ENCODE measurements at regions not wholly inside any gene's neighbourhood (a gene's known extent, or its start where the extent isn't known, plus 50 kb on each side); places are given as distances from the start of the nearest gene placed in this dataset.

DNA sequence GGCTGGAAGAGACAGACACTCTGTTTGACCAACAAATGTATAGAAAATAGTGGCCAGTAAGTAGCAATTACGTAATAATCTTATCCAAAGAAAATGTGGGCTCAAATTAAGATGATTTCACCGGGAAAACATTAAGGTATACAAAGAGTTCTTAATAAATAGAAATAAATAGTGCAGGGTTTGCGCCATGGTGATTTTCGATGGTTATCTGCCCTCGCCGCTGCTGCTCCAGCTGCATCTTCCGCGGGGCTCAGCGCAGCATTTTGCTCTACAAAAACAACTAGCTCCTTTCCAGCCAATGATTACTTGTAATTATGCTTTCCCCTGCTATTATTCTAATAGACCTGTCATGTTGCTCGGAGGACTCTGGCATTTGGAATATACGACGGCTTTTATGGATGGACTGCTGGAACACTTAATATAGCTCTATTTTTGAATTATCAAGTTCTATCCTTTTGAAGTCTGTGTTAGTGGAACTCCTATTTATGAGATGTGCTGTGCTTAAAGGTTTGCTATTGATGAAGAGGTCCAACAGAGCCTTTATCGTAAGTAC is 103.8 kb downstream of the BUB3 start:
- no peaks in the 10 kb centered on the region for H3K79me1 ChIP-seq (ENCODE audit: low read depth, low read length)
- H3K27me3 ChIP-seq (replicated peaks in 1 of 4; ENCODE audit: control insufficient read depth in 3 of 4, extremely low read depth in 1 of 4, insufficient read depth in 3 of 4, low read length in 3 of 4) = no peaks in the 10 kb centered on the region
- H2BK5ac ChIP-seq (ENCODE audit: low read depth, low read length) = no peak overlapping the region
- H4K5ac ChIP-seq (ENCODE audit: insufficient read length, low read depth, low read length) = no peak overlapping the region
- H4K91ac ChIP-seq (replicated peaks; ENCODE audit: insufficient read length, low read length) = no peak overlapping the region
- peaks cover 0 to 8% of the 10 kb centered on the region in 2 experiments for H4K20me1 ChIP-seq (replicated peaks in 1 of 2; ENCODE audit: control insufficient read depth in 1 of 2, insufficient read depth in 2 of 2, low read length in 2 of 2)
- peaks cover 17% of the 10 kb centered on the region; the same call in 1 of the 2 replicates for H3K23me2 ChIP-seq (ENCODE audit: low read depth, low read length)
- peaks cover 0 to 7% of the 10 kb centered on the region in 2 experiments; a peak in 1 of 4 replicates for H3K9me3 ChIP-seq (ENCODE audit: insufficient read depth in 2 of 2, low read depth in 1 of 2, low read length in 1 of 2)
- H3K18ac ChIP-seq (ENCODE audit: extremely low read depth, low read length) = no peak overlapping the region
- H3K36me3 ChIP-seq (ENCODE audit: control insufficient read depth in 2 of 4, insufficient read depth in 4 of 4, low read length in 3 of 4) = no peaks in the 10 kb centered on the region; a peak in 2 of 8 replicates
- CTCF ChIA-PET (ENCODE audit: partially characterized antibody) = interaction anchor here (1.4 to 2.7 kb wide), 4 partner anchors 10 to 20 kb away, joined by 5 to 11 read pairs (median 7); no protein-coding TSS in a partner anchor
- 90% methylated on average over 13 of the region's 13 CpGs; no CpG with 5 or more reads in 1 of the 2 experiments for WGBS, 2 experiments (ENCODE audit: extremely low coverage in 1 of 2, insufficient coverage in 1 of 2, insufficient read length in 1 of 2, insufficient replicate concordance in 2 of 2, low coverage in 1 of 2, low lambda C conversion rate in 2 of 2, missing lambda C conversion rate in 1 of 2)
- no peak for TF ChIP-seq CEBPB (IDR thresholded peaks at IDR 0.05; ENCODE audit: low read depth, low read length)
- no peak for TF ChIP-seq TBP (IDR thresholded peaks at IDR 0.05; ENCODE audit: low read depth, low read length)
- TF ChIP-seq, protein P1, sequence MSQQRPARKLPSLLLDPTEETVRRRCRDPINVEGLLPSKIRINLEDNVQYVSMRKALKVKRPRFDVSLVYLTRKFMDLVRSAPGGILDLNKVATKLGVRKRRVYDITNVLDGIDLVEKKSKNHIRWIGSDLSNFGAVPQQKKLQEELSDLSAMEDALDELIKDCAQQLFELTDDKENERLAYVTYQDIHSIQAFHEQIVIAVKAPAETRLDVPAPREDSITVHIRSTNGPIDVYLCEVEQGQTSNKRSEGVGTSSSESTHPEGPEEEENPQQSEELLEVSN (IDR thresholded peaks at IDR 0.05) = no peak
- no peak for TF ChIP-seq CHD1 (IDR thresholded peaks at IDR 0.05; ENCODE audit: low read depth, low read length)
- TF ChIP-seq SP2 (IDR thresholded peaks at IDR 0.05; ENCODE audit: low read length) = no peak
- H2AFZ ChIP-seq (ENCODE audit: low read length) = no peak overlapping the region
- H3K9ac ChIP-seq (replicated peaks in 1 of 4; ENCODE audit: extremely low read depth in 1 of 4, low read depth in 3 of 4, low read length in 3 of 4) = no peak overlapping the region
- no peaks in the 10 kb centered on the region for H3K79me2 ChIP-seq (ENCODE audit: control insufficient read depth in 1 of 2, insufficient read depth in 2 of 2, low read length in 2 of 2)
- FAIRE-seq (no peak), DNase-seq (ENCODE audit: low read depth in 1 of 2, low spot score in 2 of 2) (no peak)
- H2BK120ac ChIP-seq (replicated peaks; ENCODE audit: low read depth, low read length) = no peak overlapping the region
- no peak overlapping the region for H2AK5ac ChIP-seq (ENCODE audit: low read depth, low read length)
- no peak overlapping the region for H3K27ac ChIP-seq (ENCODE audit: low read depth, low read length)
- H3K4ac ChIP-seq (replicated peaks; ENCODE audit: insufficient read length, low read depth, low read length) = no peak overlapping the region
- H4K8ac ChIP-seq (ENCODE audit: extremely low read depth, insufficient read depth, low read length) = no peak overlapping the region
- H2BK20ac ChIP-seq (ENCODE audit: low read length) = no peak overlapping the region
- no peaks in the 10 kb centered on the region; a peak in 1 of 7 replicates for H3K4me1 ChIP-seq (replicated peaks in 1 of 4; ENCODE audit: control insufficient read depth in 3 of 4, insufficient read depth in 4 of 4, low read length in 3 of 4)
- H3K23ac ChIP-seq (ENCODE audit: insufficient read length) = no peak overlapping the region
- POLR2A ChIA-PET (ENCODE audit: partially characterized antibody) = no interaction called here
- H2BK12ac ChIP-seq (ENCODE audit: low read depth, low read length) = no peak overlapping the region
- no peak overlapping the region for H3K56ac ChIP-seq (replicated peaks; ENCODE audit: insufficient read length, low read depth, low read length)
- no peak overlapping the region for H3K4me3 ChIP-seq (ENCODE audit: extremely low read depth in 1 of 4, insufficient read depth in 2 of 4, low read depth in 3 of 4, low read length in 4 of 4)
- H2BK15ac ChIP-seq (ENCODE audit: low read length) = no peak overlapping the region
- H3K4me2 ChIP-seq (ENCODE audit: insufficient read depth in 1 of 2, low read depth in 2 of 2, low read length in 2 of 2) = no peak overlapping the region
- no peak overlapping the region for H3K14ac ChIP-seq (ENCODE audit: insufficient read length)

Measured in H1 (cell line).